Activated CD4-positive, alpha-beta T cell treated with anti-CD3 and anti-CD28 coated beads for 4 hours (primary cell): ENCODE measurements at regions not wholly inside any gene's neighbourhood (a gene's known extent, or its start where the extent isn't known, plus 50 kb on each side); places are given as distances from the start of the nearest gene placed in this dataset.
"Not testable (repeated sequence)": the region's sequence is repeated elsewhere in the genome, so short reads cannot be mapped to it uniquely, and the experiment has no call there.

Experiments
- DNase-seq, 2 donors: peaks; one replicate each; pipeline ENCODE4 v3.0.0-alpha.2; 2020

DNA sequence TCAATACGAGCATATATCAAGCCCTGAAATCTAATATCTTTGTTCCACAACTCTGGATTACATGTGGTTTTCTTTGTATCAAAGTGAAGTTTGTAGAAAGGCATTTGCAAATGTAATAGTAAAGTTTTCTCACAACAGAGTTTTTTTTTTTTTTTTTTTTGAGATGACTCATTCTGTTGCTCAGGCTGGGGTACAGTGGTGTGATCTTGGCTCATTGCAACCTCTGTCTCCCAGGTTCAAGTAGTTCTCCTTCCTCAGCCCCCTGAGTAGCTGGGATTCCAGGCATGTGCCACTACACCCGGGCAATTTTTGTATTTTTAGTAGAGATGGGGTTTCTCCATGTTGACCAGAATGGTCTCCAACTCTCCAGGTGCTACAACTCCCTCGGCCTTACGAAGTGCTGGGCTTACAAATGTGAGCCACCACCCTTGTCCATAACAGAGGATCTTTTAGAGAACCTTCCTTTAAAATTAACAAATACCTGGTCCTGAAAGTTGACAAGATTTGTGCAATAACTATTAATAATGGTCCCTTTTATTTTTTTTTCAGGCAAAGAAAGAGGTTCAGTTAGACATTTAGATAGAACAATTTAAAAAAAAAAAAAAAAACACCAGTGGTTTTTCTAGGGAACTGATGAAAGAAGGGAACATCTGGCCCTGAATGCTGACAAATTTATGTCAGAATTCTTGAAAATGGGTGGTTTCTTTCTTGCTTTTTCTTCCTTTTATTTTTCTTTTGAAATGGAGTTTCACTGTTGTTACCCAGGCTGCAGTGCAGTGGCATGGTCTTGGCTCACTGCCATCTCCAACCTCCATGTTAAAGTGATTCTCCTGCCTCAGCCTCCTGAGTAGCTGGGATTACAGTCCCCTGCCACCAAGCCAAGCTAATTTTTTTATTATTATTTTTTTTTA is 278.5 kb downstream of the RPS4Y2 start:
- peak in 1 of 2 donors; percentile 3 for DNase-seq

DNA sequence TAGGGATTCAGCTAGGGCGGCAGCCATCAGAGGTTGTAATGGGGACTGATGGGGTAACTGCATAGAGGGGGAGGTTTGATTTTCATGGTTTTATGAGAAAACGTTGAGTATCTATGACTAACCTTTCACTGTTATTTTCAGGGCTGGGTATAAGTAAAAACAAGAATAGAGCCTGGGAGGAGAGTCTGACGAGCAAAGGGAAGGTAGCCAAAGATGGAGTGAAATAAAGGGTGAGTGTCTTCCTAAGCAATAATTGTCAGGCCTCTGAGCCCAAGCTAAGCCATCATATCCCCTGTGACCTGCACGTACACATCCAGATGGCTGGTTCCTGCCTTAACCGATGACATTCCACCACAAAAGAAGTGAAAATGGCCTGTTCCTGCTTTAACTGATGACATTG is 281.5 kb downstream of the RPS4Y2 start:
- DNase-seq: not testable (repeated sequence)

DNA sequence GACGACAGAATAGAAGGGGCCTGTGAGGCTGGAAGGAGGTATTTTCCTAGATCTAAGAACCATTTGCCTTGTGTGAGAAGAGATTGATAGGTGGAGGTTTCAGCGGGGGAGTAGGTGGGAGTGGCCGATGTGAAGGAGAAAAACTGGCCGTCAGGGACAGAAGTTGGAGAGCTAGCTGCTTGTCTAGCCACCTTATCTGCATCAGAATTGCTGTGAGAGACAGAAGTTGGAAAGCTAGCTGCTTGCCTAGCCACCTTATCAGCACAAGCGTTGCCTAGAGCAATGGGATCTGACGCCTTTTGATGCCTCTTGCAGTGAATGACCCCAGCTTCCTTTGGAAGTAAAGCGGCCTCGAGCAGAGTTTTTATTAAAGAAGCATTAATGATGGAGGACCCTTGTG is 283.9 kb downstream of the RPS4Y2 start:
- DNase-seq: no peak

DNA sequence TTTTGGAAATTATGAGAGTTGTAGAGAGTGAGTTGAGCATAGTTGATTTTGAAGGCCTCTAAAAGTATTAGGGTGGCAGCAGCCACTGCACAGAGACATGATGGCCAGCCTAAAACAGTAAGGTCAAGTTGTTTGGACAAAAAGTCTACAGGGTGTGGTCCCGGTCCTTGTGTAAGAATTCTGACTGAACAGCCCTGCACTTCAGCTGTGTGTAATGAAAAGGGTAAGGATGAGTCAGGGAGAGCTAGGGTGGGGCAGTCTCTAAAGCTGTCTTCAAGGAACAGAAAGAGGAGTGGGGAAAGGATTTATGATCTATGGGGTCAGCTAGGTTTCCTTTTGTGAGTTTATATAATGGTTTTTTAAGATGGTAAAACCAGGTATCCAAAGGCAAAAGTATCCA is 284.8 kb downstream of the RPS4Y2 start:
- DNase-seq: not testable (repeated sequence)

DNA sequence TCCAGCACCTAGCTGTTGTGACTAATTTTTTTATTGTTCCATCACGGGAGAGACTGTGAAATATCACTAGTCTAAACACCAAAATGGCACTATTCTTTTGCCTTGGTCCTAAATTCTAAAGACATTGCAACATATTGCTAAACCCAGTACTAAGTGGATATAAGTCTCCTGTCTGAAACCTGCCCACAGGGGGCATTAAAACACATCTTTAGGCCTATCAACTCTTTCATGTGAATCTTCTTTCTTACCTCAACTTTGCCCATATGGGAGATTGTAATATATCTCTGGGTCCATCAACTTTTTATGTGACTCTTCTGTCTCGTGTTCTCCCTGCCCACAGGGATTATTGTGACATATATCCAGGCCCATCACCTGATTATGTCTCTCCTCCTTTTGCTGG is 317.2 kb downstream of the RPS4Y2 start:
- peak in 1 of 2 donors; percentile 1 for DNase-seq

DNA sequence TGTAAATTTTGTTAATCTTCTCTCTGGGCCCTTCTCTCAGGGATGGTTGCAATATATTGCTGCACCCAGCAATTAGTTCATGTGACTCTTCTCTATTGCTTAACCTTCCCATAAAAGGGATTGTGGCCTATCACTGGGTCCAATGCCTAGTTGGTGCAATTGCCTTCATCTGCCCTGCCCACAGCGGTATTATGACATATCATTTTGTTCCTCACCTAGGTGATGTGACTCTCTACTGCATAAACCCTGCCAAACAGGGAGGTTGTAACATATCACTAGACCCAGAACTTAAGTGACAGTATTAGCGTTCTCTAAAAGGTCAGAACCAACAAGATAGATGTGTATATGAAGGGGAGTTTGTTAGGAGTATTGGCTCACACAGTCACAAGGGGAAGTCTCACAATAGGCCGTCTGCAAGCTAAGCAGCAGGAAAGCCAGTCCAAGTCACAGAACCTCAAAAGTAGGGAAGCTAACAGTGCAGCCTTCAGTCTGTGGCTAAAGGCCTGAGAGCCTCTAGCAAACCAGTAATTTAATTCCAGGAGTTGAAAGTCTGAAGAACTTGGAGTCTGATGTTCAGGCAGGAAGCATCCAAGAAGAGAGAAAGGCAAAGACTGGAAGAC is 317.8 kb downstream of the RPS4Y2 start:
- no peak for DNase-seq

DNA sequence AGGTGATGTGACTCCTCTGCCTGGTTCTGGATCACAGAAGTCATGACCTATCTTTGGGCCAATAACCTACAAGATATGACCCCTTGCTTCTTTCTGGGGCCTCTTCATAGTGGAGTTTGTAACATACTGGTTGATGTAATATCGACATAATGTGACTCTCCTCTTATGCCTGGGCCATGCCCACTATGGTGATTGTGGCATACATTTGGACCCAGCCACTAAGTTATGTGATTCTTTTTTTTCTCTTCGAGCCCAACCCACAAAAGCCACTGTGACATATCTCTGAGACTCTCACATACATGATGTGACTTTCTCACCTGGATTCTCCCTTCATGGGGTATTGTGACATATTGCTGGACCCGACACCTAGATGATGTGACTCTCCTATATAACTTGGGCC is 319.8 kb downstream of the RPS4Y2 start:
- DNase-seq: no peak

DNA sequence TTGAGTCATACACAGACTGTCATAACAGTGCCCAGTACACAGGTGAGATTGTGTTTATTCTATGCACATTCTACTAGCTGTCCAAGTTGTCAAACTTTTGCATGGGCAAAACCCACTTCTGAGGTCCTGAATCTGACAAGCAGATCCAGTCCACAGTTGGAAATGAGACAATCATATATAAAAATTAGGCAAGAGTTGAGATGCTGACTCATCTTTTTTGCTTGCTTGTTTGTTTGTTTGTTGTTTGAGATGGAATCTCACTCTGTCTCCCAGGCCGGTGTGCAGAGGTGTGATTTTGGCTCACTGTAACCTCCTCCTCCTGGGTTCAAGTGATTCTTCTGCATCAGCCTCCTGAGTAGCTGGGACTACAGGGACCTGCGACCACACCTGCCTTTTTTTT is 323.8 kb downstream of the RPS4Y2 start:
- DNase-seq: no peak

DNA sequence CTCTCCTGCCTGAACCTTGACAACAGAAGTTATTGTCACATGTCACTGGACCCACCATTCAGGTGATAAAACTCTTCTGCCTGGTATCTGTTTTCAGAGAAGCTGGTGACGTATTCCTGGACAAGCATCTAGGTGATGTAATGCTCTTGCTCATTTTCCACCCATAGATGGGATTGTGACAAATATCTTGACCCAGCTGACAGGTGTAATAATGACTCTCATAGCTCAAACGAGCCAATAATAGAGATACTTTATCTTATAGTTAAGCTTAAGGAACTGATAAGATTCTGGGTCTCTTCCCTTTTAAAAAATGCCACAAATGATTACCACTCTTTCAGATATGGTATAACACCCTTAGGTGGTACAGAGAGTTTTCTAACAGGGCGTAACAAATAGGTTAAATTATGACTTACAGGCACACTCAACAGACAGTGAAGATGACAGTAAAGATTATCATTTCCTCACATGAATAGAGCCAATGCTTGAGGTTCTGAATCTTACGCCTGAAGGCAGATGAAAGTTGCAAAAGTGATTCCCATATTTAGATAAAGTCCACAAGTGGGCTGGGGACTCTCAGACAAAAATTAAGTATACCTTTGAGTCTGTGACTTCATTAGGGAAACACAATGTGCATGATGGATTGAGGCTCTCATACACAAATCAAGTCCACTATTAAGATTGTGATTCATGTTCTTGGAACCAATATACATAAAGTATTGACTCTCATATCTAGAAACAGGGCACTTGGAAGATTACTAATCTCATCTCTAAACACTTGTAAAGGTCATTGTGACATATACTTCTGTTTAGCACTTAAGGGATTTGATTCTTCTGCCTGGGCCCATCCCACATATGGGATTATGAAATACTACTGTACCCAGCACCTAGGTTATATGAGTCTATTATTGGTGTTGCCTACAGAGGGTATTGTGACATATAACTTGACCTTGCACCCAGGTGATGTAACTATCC is 326.0 kb downstream of the RPS4Y2 start:
- DNase-seq: no peak

DNA sequence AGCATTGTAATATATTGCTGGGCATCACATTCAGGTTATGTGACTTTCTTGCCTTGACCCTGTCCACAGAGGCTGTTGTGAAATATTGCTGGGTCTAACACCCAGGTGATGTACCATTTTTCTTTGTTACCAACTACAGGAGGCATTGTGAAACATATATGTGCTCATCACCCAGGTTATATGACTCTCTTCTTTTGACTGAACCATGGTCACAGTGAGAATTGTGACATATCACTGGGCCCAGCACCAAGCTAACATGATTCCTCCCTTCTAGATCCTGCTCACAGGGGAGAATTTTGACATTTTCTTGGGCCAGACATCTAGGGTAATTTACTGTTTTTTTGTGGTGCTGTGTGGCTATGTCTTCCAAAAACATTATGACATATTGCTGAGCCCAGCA is 326.7 kb downstream of the RPS4Y2 start:
- DNase-seq: no peak

DNA sequence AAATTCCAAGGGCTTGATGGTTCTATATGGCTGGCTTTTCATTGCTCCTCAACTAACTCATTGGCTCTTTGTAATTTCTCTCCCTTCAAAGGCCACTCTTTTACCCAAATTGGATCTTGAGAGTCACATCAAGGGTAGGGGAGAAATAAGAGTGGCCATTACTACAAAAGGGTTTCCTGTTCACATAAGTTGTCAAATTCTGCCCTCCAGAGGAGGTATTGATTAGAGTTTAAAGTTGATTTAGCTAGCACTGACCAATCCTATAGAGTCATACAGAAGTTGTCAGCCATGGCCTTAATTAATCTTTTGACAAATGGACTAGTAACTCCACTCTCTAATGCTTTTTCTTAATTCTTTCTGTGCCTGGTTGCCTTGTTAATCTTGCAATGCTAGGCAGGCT is 336.0 kb downstream of the RPS4Y2 start:
- DNase-seq: no peak

DNA sequence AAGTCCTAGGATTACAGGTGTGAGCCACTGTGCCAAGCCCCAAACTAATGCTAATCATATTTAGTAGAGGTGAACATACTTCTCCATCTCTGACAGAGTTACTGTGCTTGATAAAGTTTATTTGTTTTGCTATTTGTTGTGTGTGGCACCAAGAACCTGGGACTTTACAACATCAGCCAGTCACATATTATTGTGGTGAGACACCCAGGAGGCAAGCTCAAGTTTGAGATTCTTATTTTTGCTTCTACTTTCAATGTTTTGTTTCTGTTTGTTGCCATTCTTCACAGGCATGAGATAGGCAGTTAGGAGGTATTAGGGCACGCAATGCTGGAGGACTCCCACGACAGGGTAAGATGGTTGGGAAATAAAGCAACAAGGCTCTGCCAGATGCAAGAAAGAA is 346.6 kb downstream of the RPS4Y2 start:
- DNase-seq: no peak

DNA sequence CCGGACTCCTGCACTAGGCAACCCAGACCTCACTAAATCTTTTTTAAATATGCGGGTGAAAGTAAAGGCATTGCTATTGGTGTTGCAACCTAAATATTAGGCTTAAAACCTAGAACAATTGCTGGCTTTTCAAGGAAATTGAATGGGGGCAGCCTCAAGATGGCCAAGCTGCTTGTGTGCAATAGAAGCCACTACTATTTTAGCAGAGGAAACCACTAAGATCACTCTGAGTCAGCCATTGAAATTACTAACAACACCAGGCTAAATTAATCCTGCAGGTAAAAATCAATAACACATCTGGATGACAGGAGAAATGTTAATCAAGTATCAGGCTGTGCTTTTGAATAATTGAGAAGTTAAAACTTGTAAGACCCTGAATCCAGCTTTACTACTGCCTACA is 348.0 kb downstream of the RPS4Y2 start:
- no peak for DNase-seq

DNA sequence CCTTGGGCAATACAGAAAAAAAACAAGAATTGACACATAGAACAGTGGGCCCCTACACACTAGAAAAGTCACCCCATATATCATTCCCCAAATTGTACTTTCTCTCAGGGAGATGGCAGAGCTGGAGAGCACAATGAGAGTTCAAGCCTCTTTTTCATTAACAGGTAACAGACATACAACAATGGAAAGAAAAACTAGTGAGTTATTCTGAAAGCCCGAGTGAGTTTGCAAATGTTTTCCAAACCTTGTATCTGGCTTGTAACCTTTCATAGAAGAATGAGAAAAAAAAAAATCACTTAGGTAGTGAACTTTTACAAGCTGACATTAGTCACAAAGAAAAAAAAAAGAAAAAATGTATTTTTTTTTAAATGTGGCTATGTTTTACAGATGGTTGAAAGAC is 349.6 kb downstream of the RPS4Y2 start:
- DNase-seq: no peak

DNA sequence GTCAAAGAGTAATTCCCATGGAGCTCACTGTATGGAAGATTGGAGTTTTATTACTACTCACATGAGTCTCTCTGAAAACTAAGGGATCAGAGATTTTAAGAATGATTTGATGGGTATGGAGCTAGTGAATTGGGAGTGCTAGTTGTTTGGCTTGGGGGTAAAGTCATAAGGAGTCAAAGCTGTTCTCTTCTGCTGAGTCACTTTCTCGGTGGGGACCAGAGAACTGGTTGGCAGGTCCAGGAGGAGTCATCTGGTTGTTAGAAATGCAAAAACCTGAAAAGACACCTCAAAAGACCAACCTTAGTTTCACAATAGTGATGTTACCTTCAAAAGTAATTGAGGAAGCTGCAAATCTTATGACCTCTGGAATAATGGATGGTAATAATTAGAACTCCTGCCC is 355.4 kb downstream of the RPS4Y2 start:
- no peak for DNase-seq

DNA sequence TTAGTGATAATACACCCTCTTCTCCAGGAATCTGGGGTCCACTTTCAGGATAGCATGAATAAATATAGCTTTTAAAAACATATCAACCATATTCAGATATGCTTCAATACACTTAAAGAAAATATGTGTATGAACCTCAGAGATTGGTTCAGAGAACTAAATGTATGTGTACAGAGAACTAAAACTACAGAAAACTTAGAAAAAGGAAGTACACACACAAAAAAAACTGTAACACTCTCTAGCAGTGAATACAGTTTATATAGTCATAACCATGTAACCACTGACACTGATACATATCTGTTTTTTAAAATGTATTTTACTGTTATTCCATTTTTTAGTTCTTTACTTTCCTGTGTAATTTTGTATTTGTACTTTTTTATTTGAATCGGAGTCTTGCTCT is 365.2 kb downstream of the RPS4Y2 start:
- DNase-seq: no peak

DNA sequence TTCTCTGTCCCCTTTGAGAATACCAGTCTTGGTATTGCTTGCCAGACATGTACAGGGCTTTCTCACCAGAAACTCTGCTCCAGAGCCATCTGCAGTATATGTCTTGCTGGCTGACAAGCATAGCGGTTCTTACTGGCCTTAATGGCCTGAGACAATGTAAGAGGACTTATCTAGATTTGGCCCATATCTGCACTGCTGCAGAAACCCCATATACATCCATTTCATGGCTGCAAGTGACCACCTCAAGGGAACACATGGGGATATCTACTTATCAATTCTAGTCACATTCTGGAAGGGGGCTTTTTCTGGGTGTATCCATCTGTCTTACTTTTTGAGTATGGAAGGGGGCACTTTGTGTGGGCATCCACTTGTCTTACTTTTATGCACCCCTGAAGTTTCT is 375.5 kb upstream of the RBMY1B start:
- no peak for DNase-seq

DNA sequence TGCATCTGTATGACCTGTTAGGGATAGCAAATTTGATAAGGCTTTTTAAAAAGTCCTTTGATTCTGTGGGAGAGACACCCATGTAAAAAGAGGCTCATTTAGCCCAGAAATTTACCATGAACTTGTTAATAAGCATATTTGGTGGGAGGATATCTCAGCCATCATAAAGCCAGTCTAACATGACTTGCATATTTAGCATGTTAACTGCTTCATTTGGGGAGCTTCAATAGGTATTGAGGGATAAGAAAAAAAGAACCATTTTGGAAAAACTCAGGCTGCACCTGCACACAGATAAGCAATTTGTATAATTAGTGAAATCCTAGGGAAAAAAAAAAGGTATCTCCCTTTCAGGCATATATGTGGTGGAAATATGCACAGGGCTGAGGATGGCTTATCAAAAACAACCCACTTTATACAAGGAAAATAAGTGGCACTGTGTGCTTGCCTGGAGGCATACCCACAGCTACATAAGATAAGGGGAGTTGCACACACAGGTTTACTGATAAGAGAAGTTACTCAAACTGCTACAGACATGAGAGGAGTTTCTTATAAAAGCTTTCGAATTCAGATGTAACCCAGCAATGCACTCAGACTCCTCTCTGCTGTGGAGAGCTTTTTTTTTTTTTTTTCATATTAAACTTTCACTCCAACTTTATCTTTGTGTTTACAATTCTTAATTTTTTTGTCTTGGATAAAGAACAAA is 372.9 kb upstream of the RBMY1B start:
- DNase-seq: no peak

DNA sequence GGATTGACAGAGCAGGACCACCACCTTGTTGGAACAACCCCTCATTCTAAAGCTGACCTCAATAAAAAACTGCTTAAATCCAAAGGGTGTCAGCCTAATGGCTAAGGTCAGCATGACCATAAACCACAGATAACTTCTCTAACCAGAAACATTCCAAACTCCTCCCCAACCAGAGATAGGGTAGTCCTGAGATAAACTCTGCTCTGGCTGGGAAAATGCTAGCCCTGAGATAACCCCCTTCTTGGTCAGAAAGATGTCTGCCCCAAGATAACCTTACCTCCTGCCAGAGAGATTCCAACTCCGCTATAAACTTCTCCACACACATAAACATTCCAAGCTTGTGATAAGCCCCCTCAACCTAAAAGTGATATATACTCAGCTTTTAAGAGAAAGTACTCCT is 364.8 kb upstream of the RBMY1B start:
- no peak for DNase-seq

DNA sequence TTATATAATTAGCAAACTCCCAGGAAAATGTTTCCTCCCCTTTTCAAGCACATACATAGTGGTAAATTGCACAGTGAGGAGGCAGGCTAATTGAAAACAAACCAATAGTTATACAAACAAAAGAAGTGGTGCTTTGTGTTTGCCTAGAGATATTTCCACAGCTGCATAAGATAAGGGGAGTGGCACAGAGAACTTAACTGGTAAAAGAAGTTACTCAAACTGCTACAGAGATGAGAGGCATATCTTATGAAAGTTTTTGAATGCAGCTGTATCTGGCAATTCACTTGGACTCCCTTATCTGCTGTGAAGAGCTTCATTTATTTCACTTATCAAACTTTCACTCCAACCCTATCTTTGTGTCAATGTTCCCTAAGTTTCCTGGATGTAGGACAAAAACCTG is 361.2 kb upstream of the RBMY1B start:
- DNase-seq: no peak

DNA sequence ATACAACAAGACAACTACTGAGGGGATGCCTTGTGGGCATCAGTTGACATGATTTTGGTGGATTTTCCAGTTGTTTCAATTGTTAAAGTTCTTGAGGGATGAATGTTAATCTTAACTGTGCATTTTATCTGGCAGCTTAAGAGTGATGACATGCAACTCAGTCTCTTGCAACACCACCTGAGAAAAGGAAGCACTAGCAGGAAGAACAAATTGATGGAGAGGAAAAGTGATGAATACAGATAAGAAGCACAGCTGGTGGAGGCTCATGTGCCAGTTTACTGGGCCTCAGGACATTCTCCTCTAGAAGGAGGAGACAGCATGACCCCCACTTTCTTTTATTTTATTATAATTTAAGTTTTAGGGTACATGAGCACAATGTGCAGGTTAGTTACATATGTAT is 341.3 kb upstream of the RBMY1B start:
- DNase-seq: no peak

DNA sequence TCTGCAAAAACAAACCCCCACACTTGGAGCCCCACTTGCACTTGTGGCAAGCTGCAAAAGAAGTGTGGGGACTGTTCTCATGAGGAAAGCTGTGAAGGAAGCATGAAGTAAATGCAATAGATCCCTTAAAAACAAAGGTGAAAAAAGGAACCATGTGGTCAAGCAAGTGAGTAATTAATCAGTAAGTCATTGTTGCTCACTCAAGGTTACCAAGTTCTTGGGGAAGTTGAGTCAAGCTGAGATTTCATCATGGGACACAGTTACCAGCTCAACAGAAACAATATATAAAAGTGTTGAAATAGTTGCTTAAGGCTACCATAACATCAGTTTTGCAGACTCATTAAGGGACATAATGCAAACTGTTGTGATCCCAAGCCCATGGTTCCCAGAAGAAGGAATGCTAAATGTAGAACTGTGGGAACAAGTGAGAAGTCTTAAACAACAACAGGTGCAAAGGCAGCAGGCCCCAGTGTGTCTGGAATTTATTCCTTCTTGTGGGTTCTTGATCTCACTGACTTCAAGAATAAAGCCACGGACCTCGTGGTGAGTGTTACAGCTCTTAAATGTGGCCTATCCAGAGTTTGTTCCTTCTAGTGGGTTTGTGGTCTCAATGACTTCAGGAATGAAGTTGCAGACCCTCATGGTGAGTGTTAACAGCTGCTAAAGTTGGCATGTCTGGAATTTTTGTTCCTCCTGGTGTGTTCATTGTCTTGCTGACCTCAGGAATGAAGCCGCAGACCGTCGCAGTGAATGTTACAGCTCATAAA is 336.3 kb upstream of the RBMY1B start:
- no peak for DNase-seq
